HEK293T (cell line): ENCODE measurements at regions not wholly inside any gene's neighbourhood (a gene's known extent, or its start where the extent isn't known, plus 50 kb on each side); places are given as distances from the start of the nearest gene placed in this dataset.

Experiments
- CTCF ChIA-PET: fragments of 350-600 bp; formaldehyde crosslinking; extraction: SDS; loops from one replicate; lab custom pipeline; 2021; ENCODE audit warnings: antibody characterized with exemption, inconsistent platforms; lab: Yijun Ruan, JAX
- POLR2A ChIA-PET: fragments of 350-600 bp; formaldehyde crosslinking; extraction: SDS; loops from one replicate; lab custom pipeline; 2020; ENCODE audit warnings: antibody characterized with exemption, inconsistent platforms; lab: Yijun Ruan, JAX
- DNase-seq: peaks from one replicate; pipeline ENCODE4 v3.0.0; 2012; ENCODE audit warnings: mixed read lengths; ENCODE audit errors: extremely low spot score
- ARNT ChIP-seq: fragments of 450-650 bp; IDR thresholded peaks from 2 replicates; pipeline ENCODE4 v1.6.1; 2017; ENCODE audit warnings: mild to moderate bottlenecking
- BHLHE40 ChIP-seq: fragments of 450-650 bp; IDR thresholded peaks from 2 replicates; pipeline ENCODE4 v1.6.1; 2016; ENCODE audit warnings: mild to moderate bottlenecking, moderate library complexity, borderline replicate concordance
- CTBP1 ChIP-seq: fragments of 450-650 bp; IDR thresholded peaks from 2 replicates; pipeline ENCODE4 v1.6.1; 2016; ENCODE audit warnings: borderline replicate concordance
- ELF4 ChIP-seq: fragments of 450-650 bp; IDR thresholded peaks from 2 replicates; pipeline ENCODE4 v1.6.1; 2017; ENCODE audit warnings: antibody characterized with exemption
- FOXA1 ChIP-seq: fragments of 450-650 bp; IDR thresholded peaks from 2 replicates; pipeline ENCODE4 v1.6.1; 2016; ENCODE audit warnings: mild to moderate bottlenecking
- FOXK2 ChIP-seq: fragments of 450-650 bp; IDR thresholded peaks from 2 replicates; pipeline ENCODE4 v1.6.1; 2016; ENCODE audit warnings: mild to moderate bottlenecking
- FOXM1 ChIP-seq: fragments of 450-650 bp; IDR thresholded peaks from 2 replicates; pipeline ENCODE4 v1.6.1; 2017; ENCODE audit warnings: mild to moderate bottlenecking, borderline replicate concordance
- HDGF ChIP-seq: fragments of 450-650 bp; IDR thresholded peaks from 2 replicates; pipeline ENCODE4 v1.6.1; 2017; ENCODE audit warnings: antibody characterized with exemption, borderline replicate concordance
- L3MBTL2 ChIP-seq: fragments of 450-650 bp; conservative IDR thresholded peaks from 2 replicates; pipeline ENCODE4 v1.6.1; 2016; ENCODE audit warnings: mild to moderate bottlenecking
- LEF1 ChIP-seq: fragments of 450-650 bp; IDR thresholded peaks from 2 replicates; pipeline ENCODE4 v1.6.1; 2017; ENCODE audit warnings: mild to moderate bottlenecking, borderline replicate concordance
- NFRKB ChIP-seq: fragments of 450-650 bp; IDR thresholded peaks from 2 replicates; pipeline ENCODE4 v1.6.1; 2016; ENCODE audit warnings: mild to moderate bottlenecking, moderate library complexity
- SP1 ChIP-seq: fragments of 450-650 bp; IDR thresholded peaks from 2 replicates; pipeline ENCODE4 v1.6.1; 2017
- SUZ12 ChIP-seq: fragments of 450-650 bp; IDR thresholded peaks from 2 replicates; pipeline ENCODE4 v1.6.1; 2016; ENCODE audit warnings: mild to moderate bottlenecking
- TARDBP ChIP-seq: fragments of 450-650 bp; IDR thresholded peaks from 2 replicates; pipeline ENCODE4 v1.6.1; 2016
- ZNF384 ChIP-seq: fragments of 450-650 bp; IDR thresholded peaks from 2 replicates; pipeline ENCODE4 v1.6.1; 2016
- TF ChIP-seq, protein P1 (sequence below): fragments of 450-650 bp; IDR thresholded peaks from 2 replicates; pipeline ENCODE4 v1.6.1; 2016

DNA sequence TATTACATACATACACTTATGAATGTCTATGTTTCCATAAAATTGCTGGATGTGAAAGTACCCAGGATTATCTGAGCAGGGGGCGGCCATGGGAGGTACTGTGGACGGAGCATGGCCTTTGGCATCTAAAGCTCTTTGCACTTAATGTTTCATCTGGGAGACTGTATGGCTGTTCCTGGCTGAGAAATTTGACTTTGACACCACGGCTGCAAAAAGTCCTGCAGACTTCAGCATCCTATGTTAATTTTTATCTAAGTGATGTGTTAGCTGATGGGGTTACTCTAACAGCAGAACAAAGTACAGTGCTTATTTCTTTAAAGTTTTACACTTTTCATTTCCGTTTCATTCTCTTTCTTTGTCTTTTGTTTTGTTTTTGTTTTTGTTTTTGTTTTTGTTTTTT lies 139.8 kb upstream of the STX18 start:
- TF ChIP-seq SUZ12 = no peak
- TF ChIP-seq, protein P1, sequence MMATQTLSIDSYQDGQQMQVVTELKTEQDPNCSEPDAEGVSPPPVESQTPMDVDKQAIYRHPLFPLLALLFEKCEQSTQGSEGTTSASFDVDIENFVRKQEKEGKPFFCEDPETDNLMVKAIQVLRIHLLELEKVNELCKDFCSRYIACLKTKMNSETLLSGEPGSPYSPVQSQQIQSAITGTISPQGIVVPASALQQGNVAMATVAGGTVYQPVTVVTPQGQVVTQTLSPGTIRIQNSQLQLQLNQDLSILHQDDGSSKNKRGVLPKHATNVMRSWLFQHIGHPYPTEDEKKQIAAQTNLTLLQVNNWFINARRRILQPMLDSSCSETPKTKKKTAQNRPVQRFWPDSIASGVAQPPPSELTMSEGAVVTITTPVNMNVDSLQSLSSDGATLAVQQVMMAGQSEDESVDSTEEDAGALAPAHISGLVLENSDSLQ = no peak
- TF ChIP-seq BHLHE40 = no peak
- TF ChIP-seq FOXA1 = no peak
- TF ChIP-seq LEF1 = no peak
- TF ChIP-seq SP1 = no peak
- no peak for TF ChIP-seq CTBP1
- TF ChIP-seq FOXK2 = no peak
- no peak for TF ChIP-seq FOXM1
- TF ChIP-seq TARDBP = no peak
- TF ChIP-seq L3MBTL2 = no peak
- TF ChIP-seq HDGF = no peak
- no peak for TF ChIP-seq ZNF384
- TF ChIP-seq ARNT = no peak
- no peak for TF ChIP-seq ELF4
- no peak for DNase-seq
- CTCF ChIA-PET = no interaction called here
- POLR2A ChIA-PET = no interaction called here

DNA sequence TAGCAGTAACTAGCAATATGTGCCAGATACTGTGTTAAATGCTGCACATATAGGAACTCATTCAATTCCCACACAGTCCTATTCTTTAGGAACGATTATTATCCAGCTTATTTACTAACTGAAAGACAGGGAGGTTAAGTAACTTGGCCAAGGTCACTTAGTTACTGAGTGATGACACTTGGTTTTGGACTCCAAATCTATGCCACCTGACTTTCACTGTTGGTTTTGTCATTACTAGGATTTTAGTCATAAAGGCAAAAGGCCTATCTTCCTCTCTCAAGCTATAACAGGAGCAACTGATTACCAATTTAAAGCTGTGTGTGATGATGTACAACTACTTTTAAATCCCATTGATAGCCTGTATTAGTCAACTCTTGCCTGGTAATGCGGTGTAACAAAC lies 138.9 kb upstream of the STX18 start:
- no peak for DNase-seq
- POLR2A ChIA-PET = interaction anchor here (0.9 kb wide), 1 partner anchor 8 kb away, joined by 4 read pairs; no protein-coding TSS in a partner anchor
- TF ChIP-seq BHLHE40 (no peak), LEF1 (no peak), SP1 (no peak), HDGF (no peak), CTBP1 (no peak), SUZ12 (no peak), ZNF384 (no peak), L3MBTL2 (no peak), FOXM1 (no peak), ELF4 (no peak)
- CTCF ChIA-PET = no interaction called here

DNA sequence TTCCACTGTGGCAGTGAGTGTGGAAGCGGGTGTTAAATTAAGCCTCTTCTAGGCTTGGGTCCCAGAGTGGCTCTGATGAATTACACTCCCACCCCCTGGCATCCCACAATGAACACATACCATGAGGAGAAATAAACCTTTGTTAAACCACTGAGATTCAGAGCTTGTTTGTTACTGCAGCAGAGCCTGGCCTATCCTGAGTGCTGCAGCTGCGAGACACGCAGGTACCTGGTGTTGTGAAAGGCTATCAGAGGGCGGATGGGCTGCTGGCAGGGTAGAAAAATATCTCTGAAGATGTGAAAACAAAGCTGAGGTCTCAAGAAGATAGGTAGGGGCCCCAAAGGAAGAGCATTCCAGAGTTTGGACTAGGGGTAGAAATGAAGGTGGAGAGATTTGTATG lies 138.4 kb upstream of the STX18 start:
- TF ChIP-seq SP1 (no peak), HDGF (no peak), LEF1 (no peak), SUZ12 (no peak)
- DNase-seq = no peak
- POLR2A ChIA-PET = interaction anchor here (0.9 to 1.0 kb wide), 2 partner anchors 7 to 48 kb away, joined by 3 to 4 read pairs; no protein-coding TSS in a partner anchor
- CTCF ChIA-PET = no interaction called here

DNA sequence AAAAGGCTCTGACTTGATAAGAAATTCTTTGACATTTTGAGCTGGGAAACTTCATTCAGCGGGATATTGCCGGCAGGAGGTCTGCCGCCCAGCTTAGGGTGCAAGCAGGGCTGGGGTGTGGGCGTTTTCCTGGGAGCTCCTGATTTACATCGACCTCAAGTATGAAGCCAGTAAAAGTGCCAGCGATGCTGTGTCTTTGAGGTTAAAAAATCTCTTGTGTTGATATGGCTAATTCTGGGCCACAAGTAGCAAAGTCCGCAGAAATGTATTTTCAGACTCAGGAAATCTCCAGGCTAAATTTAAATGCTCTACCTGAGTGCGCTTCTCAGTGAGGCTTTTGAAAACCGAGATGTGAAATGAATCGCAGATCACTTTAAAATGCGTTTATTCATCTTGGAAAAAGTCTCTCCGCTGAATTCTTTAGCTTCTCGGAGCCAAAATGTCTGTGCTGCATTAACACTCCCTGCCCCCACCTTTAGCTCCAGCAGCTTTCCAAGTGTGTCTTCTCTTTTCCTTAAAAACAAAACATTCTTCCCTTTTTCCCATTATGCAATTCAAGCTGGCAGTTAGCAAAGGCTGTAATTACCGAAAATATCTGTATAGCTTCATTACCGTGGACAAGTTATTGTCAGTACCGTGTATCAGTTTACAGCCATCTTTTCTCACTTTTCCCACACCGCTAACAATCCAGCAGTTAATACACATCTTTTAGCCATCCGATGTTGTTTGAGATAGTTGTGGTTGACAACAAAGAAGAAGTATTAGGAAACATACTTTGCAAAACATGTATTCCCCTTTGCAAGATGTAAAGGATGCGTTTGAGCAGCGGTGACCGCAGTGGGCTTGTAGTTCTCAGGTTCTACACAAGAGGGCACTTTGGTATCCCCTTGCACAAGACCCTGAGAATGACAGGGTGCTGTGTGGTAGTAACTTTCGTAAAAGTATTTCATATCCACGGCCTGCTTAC lies 136.0 kb upstream of the STX18 start:
- DNase-seq = peak; percentile 48
- CTCF ChIA-PET = interaction anchor here (0.6 to 1.9 kb wide), 6 partner anchors 8 to 205 kb away, joined by 3 to 7 read pairs (median 4); no protein-coding TSS in a partner anchor
- TF ChIP-seq, protein P1 = no peak
- TF ChIP-seq CTBP1 = no peak
- TF ChIP-seq FOXM1 = no peak
- TF ChIP-seq L3MBTL2 = no peak
- no peak for TF ChIP-seq BHLHE40
- TF ChIP-seq ARNT = no peak
- TF ChIP-seq ZNF384 = no peak
- no peak for TF ChIP-seq FOXK2
- TF ChIP-seq TARDBP = no peak
- TF ChIP-seq SP1 = no peak
- no peak for TF ChIP-seq SUZ12
- TF ChIP-seq FOXA1 = no peak
- no peak for TF ChIP-seq ELF4
- no peak for TF ChIP-seq NFRKB
- no peak for TF ChIP-seq LEF1
- no peak for TF ChIP-seq HDGF
- POLR2A ChIA-PET = interaction anchor here (0.9 kb wide), 1 partner anchor 136 kb away, joined by 3 read pairs; the partner anchor contains the start of gene STX18

GRCh38 chr4:4675641-4676040 lies 133.8 kb upstream of the STX18 start:
- DNase-seq = no peak
- ChIA-PET POLR2A (no interaction called here), CTCF (no interaction called here)
- TF ChIP-seq HDGF (no peak), NFRKB (no peak), ELF4 (no peak), ARNT (no peak), ZNF384 (no peak), SP1 (no peak), SUZ12 (no peak), FOXM1 (no peak), BHLHE40 (no peak), FOXK2 (no peak), FOXA1 (no peak), CTBP1 (no peak), TARDBP (no peak), LEF1 (no peak), L3MBTL2 (no peak)
- TF ChIP-seq, protein P1 = no peak
